Liver (tissue), 8 donors: ENCODE measurements at regions not wholly inside any gene's neighbourhood (a gene's known extent, or its start where the extent isn't known, plus 50 kb on each side); places are given as distances from the start of the nearest gene placed in this dataset.

Source experiments
- DNase-seq: peaks from one replicate; pipeline ENCODE4 v3.0.0-alpha.2; 2017; ENCODE audit warnings: low spot score
- H3K27ac ChIP-seq, 2 donors: one replicate each; pipeline ENCODE4 v1.7.0; 2013; ENCODE audit warnings: inconsistent platforms in 2 of 2, low read length in 2 of 2, control low read depth in 1 of 2, low read depth in 1 of 2, mild to moderate bottlenecking in 1 of 2
- H3K27me3 ChIP-seq, 4 donors: one replicate each; pipeline versions ENCODE4 v1.6.1 to v1.7.0; 2013; ENCODE audit warnings: low read length in 3 of 4, inconsistent platforms in 1 of 4, mild to moderate bottlenecking in 1 of 4, moderate library complexity in 1 of 4; ENCODE audit not compliant: control insufficient read depth in 4 of 4, insufficient read depth in 4 of 4
- H3K36me3 ChIP-seq, 4 donors: one replicate each; pipeline versions ENCODE4 v1.6.1 to v1.7.0; 2013; ENCODE audit warnings: low read length in 3 of 4, mild to moderate bottlenecking in 3 of 4, low read depth in 1 of 4, moderate library complexity in 1 of 4; ENCODE audit not compliant: control insufficient read depth in 4 of 4, insufficient read depth in 3 of 4
- H3K4me1 ChIP-seq, 4 donors: one replicate each; pipeline versions ENCODE4 v1.6.1 to v1.7.0; 2013; ENCODE audit warnings: low read length in 3 of 4, mild to moderate bottlenecking in 3 of 4, moderate library complexity in 1 of 4; ENCODE audit not compliant: control insufficient read depth in 4 of 4, insufficient read depth in 4 of 4
- H3K4me3 ChIP-seq, 3 donors: one replicate each; pipeline versions ENCODE4 v1.6.1 to v1.7.0; 2013; ENCODE audit warnings: low read length in 3 of 3, control low read depth in 1 of 3, low read depth in 1 of 3, mild to moderate bottlenecking in 1 of 3
- H3K9ac ChIP-seq, 2 donors: one replicate each; pipeline ENCODE4 v1.7.0; 2013; ENCODE audit warnings: low read length in 2 of 2, mild to moderate bottlenecking in 2 of 2, moderate library complexity in 2 of 2, control low read depth in 1 of 2, low read depth in 1 of 2
- H3K9me3 ChIP-seq, 4 donors: one replicate each; pipeline versions ENCODE4 v1.6.1 to v1.7.0; 2013; ENCODE audit warnings: low read length in 3 of 4; ENCODE audit not compliant: control insufficient read depth in 4 of 4
- ATF3 ChIP-seq: IDR thresholded peaks from 2 replicates; pipeline ENCODE4 v1.6.1; 2016; ENCODE audit warnings: antibody characterized with exemption
- CTCF ChIP-seq: fragments of 150-350 bp; IDR thresholded peaks from 2 replicates; pipeline ENCODE4 v1.5.1; 2017; ENCODE audit warnings: improper control_type of control experiment, low read depth, low read length; ENCODE audit not compliant: missing input control
- EGR1 ChIP-seq, 2 donors: IDR thresholded peaks; 2 replicates each; pipeline ENCODE4 v1.6.1; 2016 to 2018; ENCODE audit warnings: antibody characterized with exemption in 2 of 2, low read depth in 2 of 2
- FOXA1 ChIP-seq: IDR thresholded peaks from 2 replicates; pipeline ENCODE4 v1.6.1; 2016; ENCODE audit warnings: antibody characterized with exemption
- FOXA2 ChIP-seq: IDR thresholded peaks from 2 replicates; pipeline ENCODE4 v1.6.1; 2016; ENCODE audit warnings: antibody characterized with exemption
- GABPA ChIP-seq, 2 donors: IDR thresholded peaks in 1 of 2; conservative IDR thresholded peaks in 1 of 2; 2 replicates each; pipeline ENCODE4 v1.6.1; 2016; ENCODE audit warnings: antibody characterized with exemption in 2 of 2, mild to moderate bottlenecking in 1 of 2, moderate library complexity in 1 of 2
- HNF4A ChIP-seq, 2 donors: conservative IDR thresholded peaks; 2 replicates each; pipeline ENCODE4 v1.6.1; 2016; ENCODE audit warnings: antibody characterized with exemption in 2 of 2, mild to moderate bottlenecking in 2 of 2
- JUND ChIP-seq, 2 donors: IDR thresholded peaks; 2 replicates each; pipeline ENCODE4 v1.6.1; 2016; ENCODE audit warnings: antibody characterized with exemption in 2 of 2
- MAX ChIP-seq: IDR thresholded peaks from 2 replicates; pipeline ENCODE4 v1.6.1; 2016; ENCODE audit warnings: antibody characterized with exemption
- NR2F2 ChIP-seq: IDR thresholded peaks from 2 replicates; pipeline ENCODE4 v1.6.1; 2016; ENCODE audit warnings: antibody characterized with exemption
- REST ChIP-seq: IDR thresholded peaks from 2 replicates; pipeline ENCODE4 v1.6.1; 2016; ENCODE audit warnings: antibody characterized with exemption, mild to moderate bottlenecking
- SP1 ChIP-seq: IDR thresholded peaks from 2 replicates; pipeline ENCODE4 v1.6.1; 2018; ENCODE audit warnings: antibody characterized with exemption, mild to moderate bottlenecking
- ZBTB33 ChIP-seq: IDR thresholded peaks from 2 replicates; pipeline ENCODE4 v1.6.1; 2016; ENCODE audit warnings: antibody characterized with exemption
- WGBS: extraction: QIAGEN DNeasy Blood & Tissue Kit; methylation state at CpG from one replicate; pipeline ENCODE4 v1.1.7; 2013; 5-methylcytosine and 5-hydroxymethylcytosine counted together
- donor health status: healthy.
- donor health status: healthy.
- donor health status: healthy.
- donor health status: healthy.
- donor health status: healthy.

- WGBS: 76% methylated on average over 4 of the region's 4 CpGs
- no peaks in the 10 kb centered on the region for H3K9me3 ChIP-seq
- H3K4me1 ChIP-seq: peaks cover 0 to 5% (median 0%) of the 10 kb centered on the region in 4 donors
- no peak overlapping the region for H3K27ac ChIP-seq
- peaks cover 0 to 2% (median 0%) of the 10 kb centered on the region in 4 donors for H3K27me3 ChIP-seq
- no peak overlapping the region for H3K9ac ChIP-seq
- no peaks in the 10 kb centered on the region for H3K36me3 ChIP-seq
- TF ChIP-seq CTCF (no peak), NR2F2 (no peak), MAX (no peak), FOXA1 (no peak), HNF4A (conservative IDR thresholded peaks at IDR 0.05) (no peak), EGR1 (IDR thresholded peaks at IDR 0.05; ENCODE audit: low read depth in 2 of 2) (no peak), ZBTB33 (no peak), SP1 (no peak), ATF3 (no peak), JUND (IDR thresholded peaks at IDR 0.05) (no peak)
- DNase-seq: no peak
- no peak overlapping the region for H3K4me3 ChIP-seq
These were observed 87.9 kb downstream of the FZD1 start for GRCh38 chr7:91352091-91352490.

- Histone ChIP-seq H3K27ac (no peak overlapping the region), H3K27me3 (peaks cover 0 to 2% (median 0%) of the 10 kb centered on the region in 4 donors), H3K4me3 (no peak overlapping the region), H3K4me1 (no peaks in the 10 kb centered on the region), H3K9ac (no peak overlapping the region), H3K9me3 (no peaks in the 10 kb centered on the region), H3K36me3 (no peaks in the 10 kb centered on the region)
- 63% methylated on average over 2 of the region's 2 CpGs for WGBS
- DNase-seq: no peak
- TF ChIP-seq FOXA2 (no peak), ATF3 (no peak), MAX (no peak)
These were observed 89.6 kb downstream of the FZD1 start for GRCh38 chr7:91353848-91354247.

- WGBS: 47% methylated on average over 7 of the region's 7 CpGs
- H3K4me3 ChIP-seq: no peak overlapping the region
- no peak overlapping the region for H3K27ac ChIP-seq
- H3K36me3 ChIP-seq: no peaks in the 10 kb centered on the region
- no peaks in the 10 kb centered on the region for H3K9me3 ChIP-seq
- DNase-seq: no peak
- H3K4me1 ChIP-seq: no peaks in the 10 kb centered on the region
- peaks cover 0 to under 1% (median 0%) of the 10 kb centered on the region in 4 donors for H3K27me3 ChIP-seq
- no peak overlapping the region for H3K9ac ChIP-seq
- TF ChIP-seq FOXA2 (no peak), ZBTB33 (no peak), MAX (no peak), REST (no peak), JUND (IDR thresholded peaks at IDR 0.05) (no peak), SP1 (no peak), GABPA (IDR thresholded peaks at IDR 0.05 in 1 of 2, conservative IDR thresholded peaks at IDR 0.05 in 1 of 2) (no peak), ATF3 (no peak), FOXA1 (no peak), NR2F2 (no peak)
These were observed 91.6 kb downstream of the FZD1 start for GRCh38 chr7:91355695-91356435.
